ENCODE measurements at regions not wholly inside any gene's neighbourhood (a gene's known extent, or its start where the extent isn't known, plus 50 kb on each side); places are given as distances from the start of the nearest gene placed in this dataset.

DNA sequence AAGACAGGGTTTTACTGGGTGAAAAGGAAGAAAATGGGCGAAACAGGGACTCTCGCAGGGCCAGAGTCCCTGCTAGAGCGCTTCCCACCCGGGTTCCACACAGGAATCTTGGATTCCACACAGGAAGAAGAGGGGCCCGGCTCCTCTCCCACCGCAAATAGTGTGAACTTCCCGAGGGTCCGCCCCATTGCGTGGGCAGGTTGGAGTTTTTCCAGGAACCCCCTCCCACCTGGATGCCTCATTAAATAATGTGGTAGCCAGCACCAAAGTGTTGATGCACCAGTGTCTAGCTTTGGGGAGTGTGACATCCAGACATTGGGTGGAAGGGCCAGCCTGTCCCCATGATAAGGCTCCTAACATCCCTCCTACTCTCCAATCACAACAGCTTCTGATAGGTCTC lies 330.3 kb upstream of the ZNF32 start:
- TF ChIP-seq, protein P1, sequence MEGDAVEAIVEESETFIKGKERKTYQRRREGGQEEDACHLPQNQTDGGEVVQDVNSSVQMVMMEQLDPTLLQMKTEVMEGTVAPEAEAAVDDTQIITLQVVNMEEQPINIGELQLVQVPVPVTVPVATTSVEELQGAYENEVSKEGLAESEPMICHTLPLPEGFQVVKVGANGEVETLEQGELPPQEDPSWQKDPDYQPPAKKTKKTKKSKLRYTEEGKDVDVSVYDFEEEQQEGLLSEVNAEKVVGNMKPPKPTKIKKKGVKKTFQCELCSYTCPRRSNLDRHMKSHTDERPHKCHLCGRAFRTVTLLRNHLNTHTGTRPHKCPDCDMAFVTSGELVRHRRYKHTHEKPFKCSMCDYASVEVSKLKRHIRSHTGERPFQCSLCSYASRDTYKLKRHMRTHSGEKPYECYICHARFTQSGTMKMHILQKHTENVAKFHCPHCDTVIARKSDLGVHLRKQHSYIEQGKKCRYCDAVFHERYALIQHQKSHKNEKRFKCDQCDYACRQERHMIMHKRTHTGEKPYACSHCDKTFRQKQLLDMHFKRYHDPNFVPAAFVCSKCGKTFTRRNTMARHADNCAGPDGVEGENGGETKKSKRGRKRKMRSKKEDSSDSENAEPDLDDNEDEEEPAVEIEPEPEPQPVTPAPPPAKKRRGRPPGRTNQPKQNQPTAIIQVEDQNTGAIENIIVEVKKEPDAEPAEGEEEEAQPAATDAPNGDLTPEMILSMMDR (IDR thresholded peaks at IDR 0.05 in 2 of 3, conservative IDR thresholded peaks at IDR 0.05 in 1 of 3; ENCODE audit: borderline replicate concordance in 1 of 3, insufficient read depth in 1 of 3, low read depth in 2 of 3, low read length in 2 of 3): no peak
- TF ChIP-seq POLR2A (IDR thresholded peaks at IDR 0.05; ENCODE audit: borderline replicate concordance, extremely low read depth, insufficient read depth, insufficient read length) (no peak), ZNF274 (IDR thresholded peaks at IDR 0.05; ENCODE audit: low read depth, low read length) (no peak), EGR1 (IDR thresholded peaks at IDR 0.05; ENCODE audit: low read depth) (no peak), POLR2AphosphoS5 (IDR thresholded peaks at IDR 0.05; ENCODE audit: low read depth, low read length) (no peak), SIN3A (IDR thresholded peaks at IDR 0.05; ENCODE audit: low read depth) (no peak), SRF (IDR thresholded peaks at IDR 0.05; ENCODE audit: low read depth) (no peak), JUND (IDR thresholded peaks at IDR 0.05) (no peak), EZH2 (IDR thresholded peaks at IDR 0.05) (no peak)
- TF ChIP-seq, protein P2, sequence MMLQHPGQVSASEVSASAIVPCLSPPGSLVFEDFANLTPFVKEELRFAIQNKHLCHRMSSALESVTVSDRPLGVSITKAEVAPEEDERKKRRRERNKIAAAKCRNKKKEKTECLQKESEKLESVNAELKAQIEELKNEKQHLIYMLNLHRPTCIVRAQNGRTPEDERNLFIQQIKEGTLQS (IDR thresholded peaks at IDR 0.05): no peak
- TF ChIP-seq, protein P3, sequence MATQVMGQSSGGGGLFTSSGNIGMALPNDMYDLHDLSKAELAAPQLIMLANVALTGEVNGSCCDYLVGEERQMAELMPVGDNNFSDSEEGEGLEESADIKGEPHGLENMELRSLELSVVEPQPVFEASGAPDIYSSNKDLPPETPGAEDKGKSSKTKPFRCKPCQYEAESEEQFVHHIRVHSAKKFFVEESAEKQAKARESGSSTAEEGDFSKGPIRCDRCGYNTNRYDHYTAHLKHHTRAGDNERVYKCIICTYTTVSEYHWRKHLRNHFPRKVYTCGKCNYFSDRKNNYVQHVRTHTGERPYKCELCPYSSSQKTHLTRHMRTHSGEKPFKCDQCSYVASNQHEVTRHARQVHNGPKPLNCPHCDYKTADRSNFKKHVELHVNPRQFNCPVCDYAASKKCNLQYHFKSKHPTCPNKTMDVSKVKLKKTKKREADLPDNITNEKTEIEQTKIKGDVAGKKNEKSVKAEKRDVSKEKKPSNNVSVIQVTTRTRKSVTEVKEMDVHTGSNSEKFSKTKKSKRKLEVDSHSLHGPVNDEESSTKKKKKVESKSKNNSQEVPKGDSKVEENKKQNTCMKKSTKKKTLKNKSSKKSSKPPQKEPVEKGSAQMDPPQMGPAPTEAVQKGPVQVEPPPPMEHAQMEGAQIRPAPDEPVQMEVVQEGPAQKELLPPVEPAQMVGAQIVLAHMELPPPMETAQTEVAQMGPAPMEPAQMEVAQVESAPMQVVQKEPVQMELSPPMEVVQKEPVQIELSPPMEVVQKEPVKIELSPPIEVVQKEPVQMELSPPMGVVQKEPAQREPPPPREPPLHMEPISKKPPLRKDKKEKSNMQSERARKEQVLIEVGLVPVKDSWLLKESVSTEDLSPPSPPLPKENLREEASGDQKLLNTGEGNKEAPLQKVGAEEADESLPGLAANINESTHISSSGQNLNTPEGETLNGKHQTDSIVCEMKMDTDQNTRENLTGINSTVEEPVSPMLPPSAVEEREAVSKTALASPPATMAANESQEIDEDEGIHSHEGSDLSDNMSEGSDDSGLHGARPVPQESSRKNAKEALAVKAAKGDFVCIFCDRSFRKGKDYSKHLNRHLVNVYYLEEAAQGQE (IDR thresholded peaks at IDR 0.05; ENCODE audit: low read depth): no peak
- TF ChIP-seq, protein P4, sequence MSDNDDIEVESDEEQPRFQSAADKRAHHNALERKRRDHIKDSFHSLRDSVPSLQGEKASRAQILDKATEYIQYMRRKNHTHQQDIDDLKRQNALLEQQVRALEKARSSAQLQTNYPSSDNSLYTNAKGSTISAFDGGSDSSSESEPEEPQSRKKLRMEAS (IDR thresholded peaks at IDR 0.05): no peak

All from HCT116 (cell line).